Epithelial cell of proximal tubule (primary cell): ENCODE measurements at regions not wholly inside any gene's neighbourhood (a gene's known extent, or its start where the extent isn't known, plus 50 kb on each side); places are given as distances from the start of the nearest gene placed in this dataset.

ENCODE experiments used
- DNase-seq: peaks from one replicate; pipeline ENCODE4 v3.0.0-alpha.2; 2011; ENCODE audit warnings: low read depth
- H3K4me3 ChIP-seq: 2 replicates; pipeline ENCODE4 v1.5.1; 2011; ENCODE audit warnings: low read depth, mild to moderate bottlenecking, low read length
- TF ChIP-seq, protein P1 (sequence below): conservative IDR thresholded peaks from 2 replicates; pipeline ENCODE4 v1.5.1; 2012; ENCODE audit warnings: low read depth, mild to moderate bottlenecking, low read length

DNA sequence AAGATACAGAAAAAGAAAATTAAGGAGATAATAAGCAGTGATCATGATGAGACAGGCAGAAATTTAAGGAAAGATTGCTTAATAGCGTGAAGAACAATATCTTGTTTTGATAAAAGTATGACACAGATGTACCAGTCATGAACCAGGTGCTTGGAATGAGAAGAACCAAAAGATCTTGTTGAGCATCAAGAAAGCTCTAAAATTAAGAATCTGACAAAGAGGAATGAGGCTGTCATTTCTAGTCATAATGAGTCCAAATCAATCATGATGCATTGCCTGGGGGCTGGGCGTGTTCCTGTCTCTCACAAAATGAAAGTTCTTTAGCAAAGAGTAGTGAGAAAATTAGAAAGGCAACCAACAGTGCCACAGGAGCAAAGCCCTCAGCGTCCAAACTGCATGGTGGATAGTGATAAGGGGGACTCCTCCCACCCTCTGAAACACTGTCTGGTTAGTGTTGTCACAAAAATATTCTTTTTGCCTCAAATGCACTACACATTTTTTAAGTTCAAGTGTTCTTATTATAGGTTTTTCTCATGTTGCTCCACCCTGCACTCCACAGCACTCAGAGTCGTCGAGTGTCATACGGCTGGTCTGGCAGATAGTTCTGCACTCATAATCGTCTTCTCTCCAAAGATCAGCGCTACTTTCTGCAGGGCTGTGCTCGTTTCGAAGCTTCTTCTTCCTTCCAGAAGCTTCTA, 439.6 kb downstream of the TNS3 start:
- H3K4me3 ChIP-seq = no peak overlapping the region
- TF ChIP-seq, protein P1, sequence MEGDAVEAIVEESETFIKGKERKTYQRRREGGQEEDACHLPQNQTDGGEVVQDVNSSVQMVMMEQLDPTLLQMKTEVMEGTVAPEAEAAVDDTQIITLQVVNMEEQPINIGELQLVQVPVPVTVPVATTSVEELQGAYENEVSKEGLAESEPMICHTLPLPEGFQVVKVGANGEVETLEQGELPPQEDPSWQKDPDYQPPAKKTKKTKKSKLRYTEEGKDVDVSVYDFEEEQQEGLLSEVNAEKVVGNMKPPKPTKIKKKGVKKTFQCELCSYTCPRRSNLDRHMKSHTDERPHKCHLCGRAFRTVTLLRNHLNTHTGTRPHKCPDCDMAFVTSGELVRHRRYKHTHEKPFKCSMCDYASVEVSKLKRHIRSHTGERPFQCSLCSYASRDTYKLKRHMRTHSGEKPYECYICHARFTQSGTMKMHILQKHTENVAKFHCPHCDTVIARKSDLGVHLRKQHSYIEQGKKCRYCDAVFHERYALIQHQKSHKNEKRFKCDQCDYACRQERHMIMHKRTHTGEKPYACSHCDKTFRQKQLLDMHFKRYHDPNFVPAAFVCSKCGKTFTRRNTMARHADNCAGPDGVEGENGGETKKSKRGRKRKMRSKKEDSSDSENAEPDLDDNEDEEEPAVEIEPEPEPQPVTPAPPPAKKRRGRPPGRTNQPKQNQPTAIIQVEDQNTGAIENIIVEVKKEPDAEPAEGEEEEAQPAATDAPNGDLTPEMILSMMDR = no peak
- DNase-seq = no peak

DNA sequence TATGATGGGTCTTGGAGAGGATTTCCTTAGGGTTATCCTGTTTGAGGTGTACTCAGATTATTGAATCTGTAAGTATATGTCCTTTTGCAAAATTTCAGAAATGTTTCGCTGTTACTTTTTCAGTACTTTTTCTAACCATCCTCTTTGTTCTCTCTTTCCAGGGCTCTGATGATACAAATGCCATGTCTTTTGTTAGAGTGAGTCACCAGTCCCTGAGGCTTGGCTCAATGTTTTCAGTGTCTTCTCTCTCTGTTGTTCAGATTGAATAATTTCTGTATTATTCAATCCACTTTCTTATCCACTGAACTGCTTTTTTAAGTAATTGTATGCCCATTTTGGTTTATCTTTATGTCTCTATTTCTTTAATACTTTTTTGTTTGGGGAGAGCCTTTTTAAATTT, 449.4 kb downstream of the TNS3 start:
- H3K4me3 ChIP-seq = no peak overlapping the region
- no peak for DNase-seq
- TF ChIP-seq, protein P1 = no peak

DNA sequence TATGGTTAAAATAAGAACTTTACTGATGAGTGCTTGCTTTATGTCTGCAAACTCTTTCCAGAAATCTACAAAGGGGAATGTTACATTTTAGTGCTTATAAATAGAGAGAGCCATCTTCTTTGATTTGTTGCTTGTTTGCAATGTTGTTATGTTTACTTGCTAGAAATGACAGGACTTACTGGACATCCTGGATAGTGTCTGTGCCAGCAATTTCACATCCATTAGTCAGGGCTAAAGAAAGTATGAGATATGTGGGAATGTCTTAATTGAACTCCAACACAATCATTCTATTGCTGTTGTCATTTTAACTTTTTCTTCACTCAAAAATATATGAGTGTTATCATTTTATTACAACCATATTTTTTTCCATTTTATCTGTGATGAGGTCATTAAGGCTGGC, 453.2 kb downstream of the TNS3 start:
- DNase-seq = no peak
- TF ChIP-seq, protein P1 = no peak

DNA sequence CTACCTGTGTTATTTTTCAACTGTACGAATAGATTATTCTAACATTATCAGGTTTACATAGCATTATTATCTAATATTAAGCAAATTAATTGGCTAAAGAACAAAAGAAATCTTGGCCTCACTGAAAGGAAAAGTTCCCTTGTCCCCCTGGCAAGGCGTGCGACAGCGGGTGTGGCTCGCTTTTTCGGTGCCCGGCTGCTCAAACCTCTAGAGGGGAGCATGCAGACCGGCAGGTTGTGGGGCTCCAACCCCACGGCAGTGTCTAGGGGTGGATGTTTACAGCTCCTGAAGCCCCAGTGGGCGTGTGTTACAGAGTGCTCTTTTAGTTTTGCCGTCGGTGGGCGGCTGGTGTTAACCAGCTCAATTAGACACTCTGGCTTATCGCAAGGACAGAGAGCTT, 456.4 kb downstream of the TNS3 start:
- H3K4me3 ChIP-seq = no peak overlapping the region
- no peak for DNase-seq
- TF ChIP-seq, protein P1 = no peak

More for the DNA sequence above, 453.2 kb downstream of the TNS3 start:
- no peak overlapping the region for H3K4me3 ChIP-seq

DNA sequence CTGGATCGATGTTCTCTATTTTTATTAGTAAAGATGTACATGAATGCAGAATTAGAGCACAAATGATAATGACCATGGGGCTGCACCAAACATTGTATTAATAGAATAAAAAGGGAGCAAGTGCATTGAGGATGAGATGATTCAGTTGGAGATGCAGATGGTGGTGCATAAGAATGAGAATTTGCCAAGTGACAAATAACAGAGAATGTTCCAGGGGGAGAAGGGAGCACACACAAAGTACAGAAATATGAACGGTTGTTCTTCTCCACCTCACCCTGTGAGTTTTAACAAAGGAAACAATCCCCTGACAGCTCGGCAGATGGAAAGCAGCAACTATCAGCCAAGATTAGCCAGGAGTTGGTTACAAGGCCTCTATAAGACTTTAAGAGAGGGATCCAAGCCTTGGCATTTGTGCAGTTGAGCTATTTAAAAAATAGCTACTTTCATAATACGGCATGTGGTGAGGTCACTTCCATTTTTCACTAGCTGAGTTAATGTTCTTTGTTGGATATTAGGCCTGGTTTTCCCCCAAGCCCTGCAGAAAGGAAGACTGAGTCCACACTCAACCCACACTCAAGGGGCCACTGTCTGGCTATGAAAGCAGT, 462.5 kb downstream of the TNS3 start:
- DNase-seq = no peak
- TF ChIP-seq, protein P1 = no peak

DNA sequence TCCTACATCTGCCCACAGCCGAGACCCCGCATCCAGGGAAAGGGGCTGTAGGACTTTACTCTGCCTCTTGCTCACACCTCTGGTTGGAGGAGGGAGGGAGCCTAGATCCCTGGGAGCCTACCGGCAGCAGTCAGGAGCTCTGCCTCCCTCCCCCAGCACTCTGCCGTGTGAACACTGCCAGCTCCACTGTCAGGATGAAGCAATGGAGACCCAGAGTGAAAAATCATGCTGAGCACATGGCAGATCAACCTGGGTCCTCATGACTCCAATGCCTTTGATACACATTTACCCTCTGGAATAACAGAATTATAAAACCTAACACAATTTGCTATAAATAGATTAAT, 477.7 kb downstream of the TNS3 start:
- H3K4me3 ChIP-seq = no peak overlapping the region
- DNase-seq = no peak
- TF ChIP-seq, protein P1 = no peak

More for the DNA sequence above, 462.5 kb downstream of the TNS3 start:
- H3K4me3 ChIP-seq = no peak overlapping the region

DNA sequence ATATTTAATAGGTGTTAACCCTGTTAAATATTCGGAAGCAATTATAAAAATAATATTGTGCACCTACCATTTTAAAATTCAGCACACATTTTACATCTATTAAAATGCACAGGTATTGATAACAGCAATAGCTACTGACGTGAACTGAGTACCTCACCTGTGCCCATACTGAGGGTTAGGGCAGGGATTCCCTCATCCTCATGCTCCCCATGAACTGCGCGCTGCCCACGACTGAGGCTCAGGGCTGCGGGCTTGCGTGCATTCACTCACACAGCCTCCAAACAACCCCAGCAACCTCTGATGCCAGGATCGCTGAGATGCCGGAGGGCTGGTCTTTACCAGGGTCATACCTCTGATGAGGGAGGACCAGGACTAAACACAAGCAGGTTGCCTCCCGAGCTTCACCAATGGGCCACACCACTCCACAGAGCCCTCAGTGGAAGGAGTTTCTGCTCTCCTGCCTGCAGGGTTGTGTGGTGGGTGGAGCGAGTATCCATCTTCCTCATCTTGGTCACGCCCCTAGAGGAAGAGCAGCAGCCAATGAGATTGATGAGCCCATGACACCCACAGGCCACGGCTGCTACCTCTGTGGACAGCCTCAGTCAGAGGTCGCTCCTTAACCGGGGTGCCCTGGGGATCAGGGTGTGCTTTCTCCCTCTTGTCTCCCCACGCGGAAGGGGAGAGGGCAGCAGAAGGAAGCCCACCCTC, 478.3 kb downstream of the TNS3 start:
- no peak for DNase-seq
- TF ChIP-seq, protein P1 = no peak
- H3K4me3 ChIP-seq = no peak overlapping the region
